Transverse colon (tissue), 4 donors: ENCODE measurements at regions not wholly inside any gene's neighbourhood (a gene's known extent, or its start where the extent isn't known, plus 50 kb on each side); places are given as distances from the start of the nearest gene placed in this dataset.

ENCODE experiments used
- DNase-seq: peaks from one replicate; pipeline ENCODE4 v3.0.0-alpha.2; 2019
- H3K27ac ChIP-seq, 4 donors: fragments of 200-600 bp; sonication (generic); 2 replicates each; pipeline ENCODE4 v1.5.1; 2016 to 2018; ENCODE audit warnings: inconsistent platforms in 4 of 4
- H3K27me3 ChIP-seq: fragments of 200-600 bp; sonication (generic); 2 replicates; pipeline ENCODE4 v1.5.1; 2017; ENCODE audit warnings: inconsistent platforms
- H3K36me3 ChIP-seq, 4 donors: fragments of 200-600 bp; sonication (generic); 2 replicates each; pipeline ENCODE4 v1.5.1; 2017 to 2019; ENCODE audit warnings: inconsistent platforms in 4 of 4
- H3K4me1 ChIP-seq, 4 donors: fragments of 200-600 bp; sonication (generic); 2 replicates each; pipeline ENCODE4 v1.5.1; 2017 to 2020; ENCODE audit warnings: inconsistent platforms in 4 of 4
- H3K4me3 ChIP-seq, 4 donors: fragments of 200-600 bp; sonication (generic); 1 replicate in 1 of 4; 2 replicates in 3 of 4; pipeline versions ENCODE4 v1.5.1 to v1.6.1; 2017 to 2019; ENCODE audit warnings: inconsistent platforms in 4 of 4
- H3K9me3 ChIP-seq, 2 donors: fragments of 200-600 bp; sonication (generic); 2 replicates each; pipeline ENCODE4 v1.5.1; 2017 to 2019; ENCODE audit warnings: inconsistent platforms in 2 of 2
- EP300 ChIP-seq: sonication (generic); formaldehyde crosslinking; IDR thresholded peaks from one replicate; pipeline ENCODE4 v1.6.1; 2017; ENCODE audit warnings: antibody characterized with exemption, low read depth
- POLR2A ChIP-seq: fragments of 450-650 bp; IDR thresholded peaks from one replicate; pipeline ENCODE4 v1.6.1; 2016; ENCODE audit warnings: antibody characterized with exemption, mild to moderate bottlenecking, moderate library complexity
- POLR2AphosphoS5 ChIP-seq, 3 donors: sonication (generic); formaldehyde crosslinking; IDR thresholded peaks; one replicate each; pipeline ENCODE4 v1.6.1; 2016; ENCODE audit warnings: antibody characterized with exemption in 3 of 3
- WGBS, 2 donors: methylation state at CpG; one replicate each; pipeline ENCODE4 v1.1.5; 2018; ENCODE audit warnings: low coverage in 1 of 2; 5-methylcytosine and 5-hydroxymethylcytosine counted together
- in situ Hi-C, 4 donors: fragments of 200-750 bp; cut with MboI; loops; one replicate each; pipeline versions ENCODE4 v1.15.0 to v1.15.1; 2017; ENCODE audit warnings: low sequenced_read_pairs in 3 of 4, low pct_ligation_motif_present in 1 of 4, low pct_unique_long_range_greater_than_20kb in 1 of 4
- intact Hi-C: fragments of 100-400 bp; cut with DNase I; formaldehyde crosslinking; loops from one replicate; pipeline ENCODE4 v1.15.1; 2023; ENCODE audit warnings: low total_unique reads
- TF ChIP-seq, protein P1 (sequence below), 5 experiments: fragments of 200-600 bp in 3 of 5; fragments of 450-650 bp in 2 of 5; sonication (generic) in 3 of 5; IDR thresholded peaks; 1 replicate in 2 of 5; 2 replicates in 3 of 5; pipeline ENCODE4 v1.5.1; 2016 to 2017; ENCODE audit warnings: antibody characterized with exemption in 5 of 5, inconsistent platforms in 3 of 5, mild to moderate bottlenecking in 2 of 5, moderate library complexity in 1 of 5

DNA sequence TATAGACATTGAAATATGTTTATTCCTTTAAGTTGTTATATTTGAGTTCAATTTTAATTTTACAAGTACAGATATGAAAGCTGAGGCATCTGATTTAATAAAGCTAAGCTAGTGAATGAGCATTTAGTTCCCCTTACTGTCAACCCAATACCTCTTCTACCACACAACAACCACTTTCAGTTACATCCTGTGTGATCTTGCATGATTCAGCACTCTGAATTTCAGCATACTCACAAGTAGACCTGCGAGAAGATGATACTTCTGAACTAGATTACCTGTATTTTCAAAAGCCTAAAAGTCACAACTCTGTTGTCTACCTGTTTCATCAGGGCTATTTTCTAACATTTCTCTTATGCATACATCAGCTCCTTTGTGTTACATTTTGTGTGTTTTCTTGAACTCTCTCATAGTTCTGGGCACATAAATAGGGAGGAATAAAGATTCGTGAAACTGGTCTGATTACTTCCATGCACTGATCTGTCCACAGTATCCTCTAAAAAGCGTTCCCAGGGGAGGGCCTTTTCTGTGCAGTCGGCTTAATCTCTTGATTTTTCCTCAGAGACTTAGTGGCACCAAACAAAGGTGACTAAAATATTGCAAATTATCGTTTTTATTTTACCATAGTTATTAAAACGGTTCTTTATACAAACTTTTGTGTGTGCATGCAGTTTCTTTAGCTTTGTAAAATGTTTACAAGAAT is 2025.5 kb upstream of the NUDT12 start:
- Histone ChIP-seq H3K4me1 (no peaks in the 10 kb centered on the region), H3K27me3 (no peaks in the 10 kb centered on the region), H3K4me3 (no peak overlapping the region), H3K27ac (no peak overlapping the region), H3K9me3 (no peaks in the 10 kb centered on the region), H3K36me3 (no peaks in the 10 kb centered on the region)
- WGBS, 2 donors, result 61 to 63% methylated on average over 6 of the region's 6 CpGs
- in situ Hi-C loops (no loop called here), intact Hi-C loops (no loop called here)
- no peak for DNase-seq
- TF ChIP-seq EP300, result no peak
- TF ChIP-seq POLR2AphosphoS5 (IDR thresholded peaks at IDR 0.05), result no peak
- TF ChIP-seq, protein P1, sequence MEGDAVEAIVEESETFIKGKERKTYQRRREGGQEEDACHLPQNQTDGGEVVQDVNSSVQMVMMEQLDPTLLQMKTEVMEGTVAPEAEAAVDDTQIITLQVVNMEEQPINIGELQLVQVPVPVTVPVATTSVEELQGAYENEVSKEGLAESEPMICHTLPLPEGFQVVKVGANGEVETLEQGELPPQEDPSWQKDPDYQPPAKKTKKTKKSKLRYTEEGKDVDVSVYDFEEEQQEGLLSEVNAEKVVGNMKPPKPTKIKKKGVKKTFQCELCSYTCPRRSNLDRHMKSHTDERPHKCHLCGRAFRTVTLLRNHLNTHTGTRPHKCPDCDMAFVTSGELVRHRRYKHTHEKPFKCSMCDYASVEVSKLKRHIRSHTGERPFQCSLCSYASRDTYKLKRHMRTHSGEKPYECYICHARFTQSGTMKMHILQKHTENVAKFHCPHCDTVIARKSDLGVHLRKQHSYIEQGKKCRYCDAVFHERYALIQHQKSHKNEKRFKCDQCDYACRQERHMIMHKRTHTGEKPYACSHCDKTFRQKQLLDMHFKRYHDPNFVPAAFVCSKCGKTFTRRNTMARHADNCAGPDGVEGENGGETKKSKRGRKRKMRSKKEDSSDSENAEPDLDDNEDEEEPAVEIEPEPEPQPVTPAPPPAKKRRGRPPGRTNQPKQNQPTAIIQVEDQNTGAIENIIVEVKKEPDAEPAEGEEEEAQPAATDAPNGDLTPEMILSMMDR (IDR thresholded peaks at IDR 0.05), result no peak
- TF ChIP-seq POLR2A, result no peak

DNA sequence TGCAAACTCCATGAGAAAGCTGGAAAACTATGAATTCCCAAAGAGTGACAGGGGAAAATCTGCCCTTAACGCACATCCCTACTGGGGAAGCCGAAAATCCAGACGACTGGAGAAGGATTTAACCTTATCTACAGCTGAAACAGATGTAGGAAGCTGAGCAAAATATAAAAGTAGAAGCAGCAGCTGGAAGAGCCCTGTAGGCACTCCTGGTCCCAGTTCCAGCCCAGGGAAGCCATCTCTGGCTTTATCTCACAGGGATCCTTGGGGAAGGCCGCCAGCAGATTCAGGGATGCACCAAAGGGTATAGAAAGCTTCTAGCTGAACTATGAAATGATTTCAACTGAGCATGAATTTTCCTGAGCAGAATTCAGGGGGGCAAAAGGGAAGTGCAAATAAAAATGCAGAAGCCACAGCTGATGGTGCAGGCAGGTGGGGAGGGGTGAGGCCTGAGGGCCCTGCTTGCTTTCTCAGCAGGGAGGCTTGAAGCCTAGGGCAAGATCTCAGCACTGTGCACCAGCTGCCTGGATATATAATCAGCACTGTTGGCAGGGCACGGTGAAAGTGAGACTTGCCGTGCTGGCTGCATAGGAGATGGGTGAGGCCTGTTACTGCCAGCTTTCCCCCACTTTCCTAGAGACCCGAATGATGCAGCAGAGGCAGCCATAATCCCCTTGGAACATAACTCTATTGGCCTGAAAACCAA is 2019.5 kb upstream of the NUDT12 start:
- H3K27ac ChIP-seq, result no peak overlapping the region
- WGBS, 2 donors, result 65% methylated on average over 6 of the region's 7 CpGs; no CpG with 5 or more reads in 1 of the 2 donors
- no peak for TF ChIP-seq EP300
- TF ChIP-seq, protein P1 (IDR thresholded peaks at IDR 0.05), result no peak
- TF ChIP-seq POLR2AphosphoS5 (IDR thresholded peaks at IDR 0.05), result no peak
- TF ChIP-seq POLR2A, result no peak
- in situ Hi-C loops, result no loop called here
- no peak overlapping the region for H3K4me3 ChIP-seq
- no peaks in the 10 kb centered on the region for H3K27me3 ChIP-seq
- H3K36me3 ChIP-seq, result no peaks in the 10 kb centered on the region
- H3K9me3 ChIP-seq, result no peaks in the 10 kb centered on the region
- intact Hi-C loops, result no loop called here
- no peaks in the 10 kb centered on the region for H3K4me1 ChIP-seq
- DNase-seq, result no peak

DNA sequence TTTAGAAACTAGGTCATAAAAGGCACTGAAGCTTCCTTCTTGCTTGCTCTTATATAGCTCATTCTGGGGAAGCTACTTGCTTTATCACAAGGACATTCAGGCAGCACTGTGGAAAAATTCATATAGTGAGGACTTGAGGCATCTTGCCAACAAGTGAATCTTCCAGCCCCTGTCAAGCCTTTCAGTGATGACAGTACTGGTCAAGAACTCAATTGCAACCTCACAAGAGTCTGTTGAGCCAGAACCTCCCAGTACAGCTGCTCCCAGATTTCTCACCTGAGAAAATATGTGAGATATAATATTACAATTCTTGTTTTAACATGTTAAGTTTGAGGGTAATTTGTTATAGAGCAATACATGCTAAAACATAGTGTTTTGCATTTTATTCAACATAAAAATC is 2011.0 kb upstream of the NUDT12 start:
- no peak overlapping the region for H3K27ac ChIP-seq
- in situ Hi-C loops, result no loop called here
- no peaks in the 10 kb centered on the region for H3K36me3 ChIP-seq
- H3K4me1 ChIP-seq, result no peaks in the 10 kb centered on the region
- TF ChIP-seq, protein P1 (IDR thresholded peaks at IDR 0.05), result no peak
- TF ChIP-seq EP300, result no peak
- TF ChIP-seq POLR2A, result no peak
- no peak for TF ChIP-seq POLR2AphosphoS5 (IDR thresholded peaks at IDR 0.05)
- intact Hi-C loops, result no loop called here
- H3K27me3 ChIP-seq, result no peaks in the 10 kb centered on the region
- no peak for DNase-seq
- H3K9me3 ChIP-seq, result no peaks in the 10 kb centered on the region
- H3K4me3 ChIP-seq, result no peak overlapping the region

DNA sequence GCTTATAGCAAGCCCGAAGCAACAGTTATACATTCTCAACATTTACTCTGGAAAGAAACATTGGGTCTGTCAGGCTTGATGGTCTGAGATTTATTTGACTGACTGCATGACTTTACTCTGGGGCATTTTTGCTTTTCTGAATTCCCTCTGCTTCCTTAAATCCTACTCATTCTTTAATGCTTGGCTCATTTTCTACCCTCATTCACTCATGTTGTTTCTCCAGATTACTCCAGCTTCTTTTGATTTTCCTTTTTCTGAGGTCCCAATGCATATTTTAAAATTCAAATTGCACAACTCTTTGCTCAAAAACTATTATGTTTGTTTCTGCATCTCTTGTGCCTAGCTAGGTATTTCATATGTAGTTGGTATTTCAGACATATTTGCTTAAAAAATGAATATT is 2002.9 kb upstream of the NUDT12 start:
- WGBS, 2 donors, result 71 to 85% methylated on average over 1 of the region's 1 CpG
- Histone ChIP-seq H3K4me1 (no peaks in the 10 kb centered on the region), H3K27me3 (no peaks in the 10 kb centered on the region), H3K27ac (no peak overlapping the region), H3K36me3 (no peaks in the 10 kb centered on the region), H3K4me3 (no peak overlapping the region), H3K9me3 (no peaks in the 10 kb centered on the region)
- in situ Hi-C loops, result no loop called here
- DNase-seq, result no peak
- TF ChIP-seq EP300 (no peak), POLR2AphosphoS5 (IDR thresholded peaks at IDR 0.05) (no peak), POLR2A (no peak)
- TF ChIP-seq, protein P1 (IDR thresholded peaks at IDR 0.05), result no peak
- intact Hi-C loops, result no loop called here
